Dedifferentiated amniotic fluid mesenchymal stem cell (primary cell): ENCODE measurements at regions not wholly inside any gene's neighbourhood (a gene's known extent, or its start where the extent isn't known, plus 50 kb on each side); places are given as distances from the start of the nearest gene placed in this dataset.

Experiments
- DNase-seq: peaks from one replicate; pipeline ENCODE4 v3.0.0-alpha.2; 2016; ENCODE audit errors: extremely low spot score

GRCh38 chr16:65547772-65548446 is 426.0 kb upstream of the CDH11 start:
- peak; percentile 91 for DNase-seq

GRCh38 chr16:65546353-65546791 is 424.5 kb upstream of the CDH11 start:
- no peak for DNase-seq

GRCh38 chr16:65545413-65545956 is 423.6 kb upstream of the CDH11 start:
- DNase-seq = no peak

DNA sequence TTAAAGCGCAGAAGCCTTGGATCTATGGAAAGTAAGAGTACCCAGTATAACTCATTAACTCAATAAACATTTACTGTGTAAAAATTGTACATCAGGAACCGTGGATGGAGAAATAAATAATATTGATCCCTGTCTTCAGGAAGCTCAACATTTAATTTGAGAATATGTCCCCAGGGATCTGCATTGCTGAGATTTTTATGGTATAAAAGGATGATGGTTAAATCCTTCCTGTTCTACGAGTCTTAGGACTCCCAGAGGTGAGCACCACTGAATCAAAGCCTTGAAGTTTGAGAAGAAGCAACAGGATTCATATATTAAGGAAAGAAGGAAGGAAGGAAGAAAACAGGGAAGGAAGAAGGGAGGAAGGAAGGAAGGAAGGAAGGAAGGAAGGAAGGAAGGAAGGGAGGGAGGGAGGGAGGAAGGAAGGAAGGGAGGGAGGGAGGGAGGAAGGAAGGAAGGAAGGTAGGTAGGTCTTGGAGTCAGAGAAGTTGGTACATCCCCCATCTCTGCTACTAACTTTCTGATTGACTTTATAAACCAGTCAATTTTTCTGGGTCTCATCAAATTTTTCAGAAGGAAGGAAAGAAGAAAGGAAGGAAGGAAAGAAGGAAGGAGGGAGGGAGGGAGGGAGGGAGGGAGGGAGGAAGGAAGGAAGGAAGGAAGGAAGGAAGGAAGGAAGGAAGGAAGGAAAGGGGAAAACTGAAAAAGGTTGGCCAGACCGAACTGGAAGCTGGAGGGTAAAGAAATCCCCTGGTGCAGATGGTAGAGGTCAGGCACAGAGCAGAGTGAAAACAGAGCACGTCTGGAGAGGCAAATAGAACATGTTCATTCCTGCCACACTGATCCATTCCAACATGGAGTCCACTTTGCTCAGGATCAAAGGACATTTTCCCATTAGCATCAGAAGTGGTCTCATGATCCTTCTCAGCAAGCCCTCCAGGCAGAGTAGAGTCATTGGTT is 422.2 kb upstream of the CDH11 start:
- DNase-seq = no peak

DNA sequence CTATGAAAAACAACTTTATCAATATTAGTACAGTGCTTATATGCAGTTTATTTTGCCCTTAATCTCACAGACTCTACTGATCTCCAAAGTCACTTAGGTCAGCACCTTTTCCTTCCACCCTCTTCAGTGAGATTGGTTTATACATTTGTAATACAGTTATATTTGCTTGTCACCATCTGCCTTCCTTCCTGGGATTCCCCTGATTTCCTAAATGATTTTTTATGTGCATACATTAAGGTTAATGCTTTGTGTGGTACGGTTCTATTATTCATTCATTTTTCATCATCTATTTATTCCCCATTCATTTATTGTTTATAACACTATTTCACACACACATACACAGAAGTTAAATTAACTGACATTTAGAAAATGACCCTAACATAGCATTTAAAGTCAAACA is 419.8 kb upstream of the CDH11 start:
- DNase-seq = no peak

- no peak for DNase-seq
Measured at GRCh38 chr16:65540901-65541300, 419.0 kb upstream of the CDH11 start.

- DNase-seq = no peak
Measured at GRCh38 chr16:65538976-65539375, 417.1 kb upstream of the CDH11 start.

- DNase-seq = no peak
Measured at GRCh38 chr16:65537336-65537735, 415.5 kb upstream of the CDH11 start.

DNA sequence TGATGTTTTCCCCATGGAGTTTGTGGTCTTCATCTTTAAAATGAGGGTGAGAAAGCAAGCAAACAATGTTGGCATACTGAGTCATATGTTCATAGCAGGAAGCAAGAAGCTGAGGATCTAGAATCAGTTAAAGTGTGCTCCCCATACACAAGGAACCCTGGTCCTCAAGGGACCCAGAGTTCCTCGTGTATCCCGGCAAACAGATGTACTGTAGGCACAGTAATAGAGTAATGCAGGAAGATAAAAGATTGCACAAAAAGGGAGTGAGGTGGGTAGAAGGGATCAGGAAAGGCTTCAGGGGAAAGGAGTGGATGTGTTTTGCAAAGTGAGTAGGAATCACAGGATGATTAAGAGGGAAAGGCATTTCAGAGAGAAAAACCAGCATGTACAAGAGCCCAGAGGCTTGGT is 412.3 kb upstream of the CDH11 start:
- no peak for DNase-seq

DNA sequence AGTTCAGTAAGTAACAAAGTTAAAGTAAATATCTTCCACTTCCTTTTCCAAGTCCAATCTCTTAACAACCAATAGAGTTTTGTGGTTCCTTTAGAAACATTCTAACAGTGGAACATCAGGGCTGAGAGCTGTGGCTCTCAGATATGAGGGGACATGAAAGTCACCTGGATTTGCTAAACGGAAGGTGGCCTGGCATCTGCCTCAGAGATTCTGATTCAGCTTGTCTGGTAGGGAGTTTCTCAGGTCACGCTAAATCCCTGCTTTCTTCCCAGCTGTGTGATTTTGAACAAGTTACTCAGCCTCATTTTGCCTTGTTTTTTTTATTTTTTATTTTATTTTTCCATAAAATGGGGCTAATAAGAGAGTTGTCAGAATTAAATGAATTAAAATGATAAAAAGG is 411.0 kb upstream of the CDH11 start:
- no peak for DNase-seq

- DNase-seq = no peak
Measured at GRCh38 chr16:65532258-65532657, 410.4 kb upstream of the CDH11 start.

DNA sequence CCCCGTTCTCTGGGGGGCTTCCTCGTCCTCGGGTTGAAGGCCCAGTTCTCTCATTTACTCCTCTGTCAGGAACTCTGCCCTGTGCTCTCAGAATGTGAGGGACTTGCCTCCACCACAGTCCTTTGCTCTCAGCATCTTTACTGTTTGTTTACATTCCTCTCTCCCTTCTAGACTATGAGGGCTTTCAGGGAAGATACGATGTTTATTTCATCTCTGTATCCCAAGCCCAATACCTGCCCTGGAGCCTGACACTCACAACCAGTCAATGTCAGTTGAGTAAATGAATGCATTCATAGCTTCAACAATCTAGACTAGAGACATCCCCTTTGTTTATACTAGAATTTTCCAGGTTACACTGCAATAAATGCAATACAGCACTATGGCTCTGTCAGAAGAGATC is 409.6 kb upstream of the CDH11 start:
- DNase-seq = no peak

GRCh38 chr16:65525707-65526106 is 403.8 kb upstream of the CDH11 start:
- no peak for DNase-seq

DNA sequence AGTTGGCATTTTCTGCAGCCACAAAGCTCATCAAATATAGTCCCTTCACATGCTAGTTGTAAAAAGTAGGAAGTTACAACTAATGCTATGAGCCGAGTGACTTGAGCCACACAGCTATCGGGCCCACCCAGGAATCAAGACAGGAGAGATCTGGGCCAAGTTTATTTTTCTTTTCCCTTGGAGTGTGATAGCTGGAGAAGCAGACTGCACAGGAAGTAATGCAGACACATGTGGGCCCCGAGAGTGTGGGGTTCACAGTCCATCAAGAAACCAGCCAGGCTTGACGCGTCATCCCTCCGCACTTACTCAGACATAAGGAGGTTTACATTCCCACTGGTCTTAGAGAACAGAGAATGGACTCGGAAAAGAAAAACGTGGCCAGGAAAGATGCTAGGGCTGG is 403.1 kb upstream of the CDH11 start:
- no peak for DNase-seq

GRCh38 chr16:65524231-65524630 is 402.4 kb upstream of the CDH11 start:
- DNase-seq = no peak

DNA sequence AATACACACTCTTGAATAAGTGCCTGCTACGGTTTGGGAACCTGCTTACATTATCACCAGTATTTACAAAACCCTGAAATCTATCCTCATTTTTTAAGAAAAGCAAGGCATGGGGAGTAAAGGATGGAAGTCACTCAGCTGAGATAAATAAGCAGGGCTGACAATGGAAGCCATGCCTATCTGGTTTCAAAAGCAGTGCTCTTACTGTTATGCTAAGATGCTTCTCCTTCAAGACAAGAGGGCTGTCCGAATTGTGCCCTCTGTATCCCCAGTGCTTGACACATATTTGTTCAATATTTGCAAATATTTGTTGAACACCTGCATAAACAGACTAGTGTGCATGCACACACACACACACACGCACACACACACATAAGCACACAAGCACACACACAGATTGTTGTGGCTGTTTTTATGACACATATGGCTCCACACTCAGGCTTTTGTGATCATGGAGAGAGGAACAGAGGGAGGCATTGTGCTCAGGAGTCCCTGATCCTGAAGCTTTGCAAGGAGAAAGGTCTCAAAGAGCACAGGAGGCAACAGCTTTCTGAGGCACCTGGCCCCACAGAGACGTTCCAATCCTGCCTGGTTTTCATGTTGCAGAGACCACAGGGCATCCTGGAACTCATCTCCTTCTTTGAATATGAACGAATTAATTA is 401.6 kb upstream of the CDH11 start:
- DNase-seq = no peak

- no peak for DNase-seq
Measured at GRCh38 chr16:65522412-65522811, 400.5 kb upstream of the CDH11 start.

- DNase-seq = no peak
Measured at GRCh38 chr16:65521633-65522328, 399.9 kb upstream of the CDH11 start.

DNA sequence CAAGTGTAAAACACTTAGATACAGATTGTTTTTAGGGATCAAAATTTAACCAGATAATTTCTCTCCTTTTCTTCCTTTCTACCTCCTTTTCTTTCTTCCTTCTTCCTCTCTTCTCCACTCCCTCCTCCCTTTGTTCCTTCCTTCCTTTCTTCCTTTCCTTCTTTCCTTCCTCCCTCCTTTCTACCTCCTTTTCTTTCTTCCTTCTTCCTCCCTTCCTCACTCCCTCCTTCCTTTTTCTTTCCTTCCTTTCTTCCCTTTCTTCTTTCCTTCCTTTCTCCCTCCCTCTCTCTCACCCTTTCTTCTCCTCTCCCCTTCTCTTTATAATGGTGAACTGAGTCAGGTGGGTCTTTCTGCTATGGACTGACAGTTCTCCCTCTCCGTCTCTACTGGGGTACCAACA is 397.5 kb upstream of the CDH11 start:
- DNase-seq = no peak

- DNase-seq = no peak
Measured at GRCh38 chr16:65515193-65515592, 393.3 kb upstream of the CDH11 start.

DNA sequence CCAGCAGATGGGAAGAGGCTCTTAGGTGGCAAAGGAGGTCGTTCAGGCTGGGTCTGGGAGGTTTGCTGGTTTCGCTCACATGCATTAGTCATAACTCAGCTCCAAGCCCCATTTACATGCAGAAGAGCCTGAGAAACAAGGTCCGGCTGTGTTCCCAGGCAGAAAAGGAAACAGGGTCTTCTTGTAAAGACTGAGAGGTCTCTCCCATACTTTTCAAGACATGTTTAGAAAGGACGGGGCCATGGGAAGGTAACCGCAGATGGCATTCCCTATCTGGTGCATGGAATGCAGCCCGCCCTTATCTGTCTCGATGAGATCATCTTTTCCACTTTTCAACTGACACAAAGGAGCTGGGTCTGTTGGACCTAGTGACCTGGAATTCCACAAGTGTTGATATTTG is 389.0 kb upstream of the CDH11 start:
- no peak for DNase-seq

DNA sequence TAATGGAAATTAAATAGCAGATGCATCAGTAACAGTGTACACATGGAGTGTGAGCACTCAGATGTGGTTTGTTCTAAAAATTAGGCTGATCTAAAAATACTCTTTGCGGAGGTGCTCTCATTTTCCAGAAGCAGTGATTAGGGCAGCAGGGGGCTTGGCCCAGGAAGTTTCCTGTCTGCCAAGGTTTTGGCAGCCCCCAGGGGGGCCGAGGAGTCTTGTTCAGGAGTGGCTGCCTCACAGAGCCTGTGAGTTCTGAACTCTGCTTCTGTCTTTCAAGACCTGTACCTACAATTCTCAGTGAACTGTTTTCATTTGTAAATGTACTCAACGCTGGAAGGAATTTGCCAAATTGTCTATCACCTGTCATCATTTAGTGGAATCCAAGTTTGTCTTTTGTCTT is 388.4 kb upstream of the CDH11 start:
- DNase-seq = no peak
